ENCODE measurements at regions not wholly inside any gene's neighbourhood (a gene's known extent, or its start where the extent isn't known, plus 50 kb on each side); places are given as distances from the start of the nearest gene placed in this dataset.

DNA sequence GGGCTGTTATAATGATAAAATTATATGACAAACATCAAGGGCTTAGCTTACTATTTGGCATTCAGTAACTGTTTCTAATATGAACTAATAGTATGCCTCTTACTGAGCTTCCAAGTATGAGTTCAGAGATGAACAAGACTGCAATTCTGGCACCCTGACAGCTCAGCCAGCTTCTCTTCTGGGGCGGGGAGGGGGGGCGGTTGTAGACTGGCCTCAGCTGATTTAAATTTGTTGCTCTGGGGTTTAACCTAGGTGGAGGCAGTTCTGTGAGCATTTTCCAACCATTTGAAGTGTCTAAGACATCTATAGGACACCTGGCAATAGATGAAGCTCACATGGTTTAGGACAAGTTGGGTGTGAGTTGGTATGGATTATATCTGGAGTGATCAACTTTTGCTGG is 401.9 kb downstream of the QKI start:
- Histone ChIP-seq H3K9me3 (no peaks in the 10 kb centered on the region), H3K4me3 (no peak overlapping the region), H3K27me3 (no peaks in the 10 kb centered on the region), H3K4me1 (no peaks in the 10 kb centered on the region), H3K27ac (no peak overlapping the region), H3K36me3 (no peaks in the 10 kb centered on the region)
- ATAC-seq, result no peak
- DNase-seq, result no peak
- intact Hi-C loops (cut with DNase I), result no loop called here
- TF ChIP-seq, protein P1, sequence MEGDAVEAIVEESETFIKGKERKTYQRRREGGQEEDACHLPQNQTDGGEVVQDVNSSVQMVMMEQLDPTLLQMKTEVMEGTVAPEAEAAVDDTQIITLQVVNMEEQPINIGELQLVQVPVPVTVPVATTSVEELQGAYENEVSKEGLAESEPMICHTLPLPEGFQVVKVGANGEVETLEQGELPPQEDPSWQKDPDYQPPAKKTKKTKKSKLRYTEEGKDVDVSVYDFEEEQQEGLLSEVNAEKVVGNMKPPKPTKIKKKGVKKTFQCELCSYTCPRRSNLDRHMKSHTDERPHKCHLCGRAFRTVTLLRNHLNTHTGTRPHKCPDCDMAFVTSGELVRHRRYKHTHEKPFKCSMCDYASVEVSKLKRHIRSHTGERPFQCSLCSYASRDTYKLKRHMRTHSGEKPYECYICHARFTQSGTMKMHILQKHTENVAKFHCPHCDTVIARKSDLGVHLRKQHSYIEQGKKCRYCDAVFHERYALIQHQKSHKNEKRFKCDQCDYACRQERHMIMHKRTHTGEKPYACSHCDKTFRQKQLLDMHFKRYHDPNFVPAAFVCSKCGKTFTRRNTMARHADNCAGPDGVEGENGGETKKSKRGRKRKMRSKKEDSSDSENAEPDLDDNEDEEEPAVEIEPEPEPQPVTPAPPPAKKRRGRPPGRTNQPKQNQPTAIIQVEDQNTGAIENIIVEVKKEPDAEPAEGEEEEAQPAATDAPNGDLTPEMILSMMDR (IDR thresholded peaks at IDR 0.05), result no peak

DNA sequence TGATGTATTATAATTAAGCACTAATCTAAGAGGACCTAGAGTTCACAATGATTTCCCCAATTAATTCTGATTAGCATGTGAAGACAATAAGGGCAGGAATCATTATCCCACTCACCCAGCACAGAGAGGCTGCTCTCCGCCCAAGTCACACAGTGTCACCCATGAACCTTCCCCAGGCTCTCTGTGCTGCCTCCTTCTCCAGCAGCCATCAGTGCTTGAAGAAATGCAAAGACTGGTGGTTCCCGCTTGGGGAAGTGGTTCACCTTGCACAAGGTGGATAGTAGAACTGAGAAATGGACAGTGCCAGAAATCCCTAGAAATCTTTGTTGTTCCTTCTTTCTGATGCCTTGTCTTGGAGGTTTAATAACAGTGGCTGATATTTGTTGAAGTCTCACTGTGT is 401.3 kb downstream of the QKI start:
- intact Hi-C loops (cut with DNase I), result no loop called here
- Histone ChIP-seq H3K27ac (no peak overlapping the region), H3K9me3 (no peaks in the 10 kb centered on the region), H3K4me3 (no peak overlapping the region), H3K4me1 (no peaks in the 10 kb centered on the region), H3K27me3 (no peaks in the 10 kb centered on the region), H3K36me3 (no peaks in the 10 kb centered on the region)
- no peak for DNase-seq
- TF ChIP-seq, protein P1 (IDR thresholded peaks at IDR 0.05), result no peak
- ATAC-seq, result no peak

DNA sequence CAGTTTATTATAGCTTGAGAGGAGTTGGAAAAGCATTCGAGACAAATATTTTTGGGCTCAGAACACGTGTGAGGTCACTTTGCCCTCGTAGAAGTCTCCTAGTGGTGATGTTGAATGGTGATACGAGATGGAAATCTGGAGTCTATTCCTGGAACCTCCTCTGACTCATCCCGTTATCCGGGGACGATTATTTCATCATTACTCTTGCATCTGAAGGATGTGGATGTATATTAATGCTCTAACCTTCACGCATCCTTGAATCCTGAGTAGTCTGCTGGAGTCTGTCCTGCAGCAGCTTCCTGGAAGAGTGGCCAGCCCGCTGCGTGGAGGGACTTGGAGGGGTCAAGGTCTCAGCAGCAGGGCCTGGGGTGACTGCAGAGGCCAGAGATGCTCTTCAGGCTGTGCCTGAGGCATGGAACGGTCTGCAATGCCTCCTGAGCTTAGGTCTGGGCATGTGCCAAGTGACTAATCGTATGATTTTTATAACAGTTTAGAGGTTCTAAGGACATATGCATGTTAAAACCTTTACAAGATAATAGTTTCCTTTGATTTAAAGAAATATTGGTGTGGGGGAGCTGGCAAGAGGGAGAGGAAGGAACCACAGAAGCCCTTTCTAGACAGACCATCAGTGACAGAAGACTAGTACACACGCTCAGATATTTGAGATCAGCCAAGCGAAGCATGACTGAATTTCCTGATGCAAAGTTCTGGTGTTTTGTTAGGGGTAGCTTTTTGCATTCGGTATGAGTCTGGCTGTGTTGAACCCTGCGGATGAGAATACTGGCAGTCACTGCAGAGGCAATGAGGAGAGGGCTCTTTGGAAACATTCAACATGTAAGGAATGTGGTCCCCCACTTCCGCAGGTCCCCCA is 400.2 kb downstream of the QKI start:
- H3K27me3 ChIP-seq, result no peaks in the 10 kb centered on the region
- intact Hi-C loops (cut with DNase I), result no loop called here
- DNase-seq, result no peak
- H3K4me3 ChIP-seq, result no peak overlapping the region
- no peaks in the 10 kb centered on the region for H3K9me3 ChIP-seq
- H3K27ac ChIP-seq, result no peak overlapping the region
- H3K4me1 ChIP-seq, result no peaks in the 10 kb centered on the region
- TF ChIP-seq, protein P1 (IDR thresholded peaks at IDR 0.05), result no peak
- H3K36me3 ChIP-seq, result no peaks in the 10 kb centered on the region
- ATAC-seq, result peak; percentile 20

DNA sequence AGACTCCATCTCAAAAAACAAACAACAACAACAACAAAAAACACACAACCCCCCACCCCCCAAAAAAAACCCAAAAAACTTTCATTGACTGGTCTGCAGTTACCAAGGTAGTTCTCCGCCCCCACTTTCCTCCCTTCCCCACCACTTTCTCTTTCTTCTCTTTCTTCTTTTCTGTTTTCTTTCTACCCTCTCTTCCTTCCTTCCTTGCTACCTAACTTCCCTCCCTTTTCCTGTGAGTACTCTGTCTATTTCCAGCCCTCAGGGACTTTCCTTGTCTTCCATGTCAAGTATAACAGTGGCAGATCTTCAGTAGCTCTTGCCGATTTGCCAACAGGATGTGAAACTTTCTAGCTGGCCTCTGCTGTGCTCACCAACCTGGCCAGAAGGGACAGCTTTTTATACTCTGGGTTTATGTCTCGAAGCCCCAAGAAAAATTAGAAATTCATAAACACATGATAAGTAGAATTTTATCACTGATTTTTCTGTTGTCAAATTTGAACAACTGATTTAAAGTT is 399.5 kb downstream of the QKI start:
- no peak overlapping the region for H3K4me3 ChIP-seq
- ATAC-seq (no peak), DNase-seq (no peak)
- TF ChIP-seq, protein P1 (IDR thresholded peaks at IDR 0.05), result no peak
- H3K27me3 ChIP-seq, result no peaks in the 10 kb centered on the region
- H3K4me1 ChIP-seq, result no peaks in the 10 kb centered on the region
- intact Hi-C loops (cut with DNase I), result no loop called here
- H3K36me3 ChIP-seq, result no peaks in the 10 kb centered on the region
- no peaks in the 10 kb centered on the region for H3K9me3 ChIP-seq
- no peak overlapping the region for H3K27ac ChIP-seq

DNA sequence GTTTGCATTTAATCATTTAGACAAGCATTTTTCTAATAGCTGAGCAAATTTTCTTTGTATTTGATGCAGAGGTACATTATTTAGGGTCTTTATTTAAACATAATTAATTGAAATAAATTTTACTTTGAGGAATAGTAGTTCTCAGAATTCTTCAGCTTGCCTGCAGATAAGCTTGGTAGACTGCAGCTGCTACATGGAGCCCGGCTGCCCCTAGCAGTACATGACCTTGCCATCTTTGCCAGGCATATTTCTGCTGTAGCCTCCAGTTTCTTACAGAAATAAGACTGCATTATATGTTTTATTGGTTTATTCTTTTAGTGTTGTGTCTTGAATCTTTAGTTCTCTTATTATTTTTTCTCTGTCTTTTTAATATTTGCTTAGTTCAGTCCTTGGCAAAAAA is 396.8 kb downstream of the QKI start:
- H3K27ac ChIP-seq, result no peak overlapping the region
- no peak for DNase-seq
- intact Hi-C loops (cut with DNase I), result no loop called here
- no peak for ATAC-seq
- TF ChIP-seq, protein P1 (IDR thresholded peaks at IDR 0.05), result no peak
- no peaks in the 10 kb centered on the region for H3K4me1 ChIP-seq
- H3K27me3 ChIP-seq, result no peaks in the 10 kb centered on the region
- no peak overlapping the region for H3K4me3 ChIP-seq
- H3K36me3 ChIP-seq, result no peaks in the 10 kb centered on the region
- no peaks in the 10 kb centered on the region for H3K9me3 ChIP-seq
